HG03558 (cell line): ENCODE measurements at regions not wholly inside any gene's neighbourhood (a gene's known extent, or its start where the extent isn't known, plus 50 kb on each side); places are given as distances from the start of the nearest gene placed in this dataset.

Experiments used
- ATAC-seq: cut with Tn5 transposase; IDR thresholded peaks from one replicate; pipeline ENCODE4 v1.9.1; 2021; ENCODE audit warnings: moderate number of reproducible peaks; ENCODE audit not compliant: unreplicated experiment; ENCODE audit errors: extremely low read depth

DNA sequence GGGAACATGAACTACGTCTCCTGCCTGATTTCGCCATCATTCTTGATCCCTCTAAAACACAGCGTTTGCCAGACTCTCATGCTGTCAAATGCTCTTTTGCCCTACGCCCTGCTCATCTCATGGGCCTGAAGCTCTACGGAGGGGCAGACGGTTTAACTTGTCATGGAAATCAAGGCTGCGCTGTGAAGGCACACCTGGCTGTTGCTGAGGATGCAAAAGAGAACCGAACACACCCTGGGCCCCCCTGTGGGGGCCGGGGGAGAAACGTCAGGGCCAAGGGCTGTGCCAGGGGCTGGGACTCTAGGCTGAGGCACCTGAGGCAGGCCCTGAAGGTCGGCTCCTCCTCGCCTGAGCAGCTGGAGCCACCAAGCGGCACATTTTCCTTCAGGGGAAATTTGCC, 957.2 kb downstream of the BRD1 start:
- ATAC-seq = no peak

DNA sequence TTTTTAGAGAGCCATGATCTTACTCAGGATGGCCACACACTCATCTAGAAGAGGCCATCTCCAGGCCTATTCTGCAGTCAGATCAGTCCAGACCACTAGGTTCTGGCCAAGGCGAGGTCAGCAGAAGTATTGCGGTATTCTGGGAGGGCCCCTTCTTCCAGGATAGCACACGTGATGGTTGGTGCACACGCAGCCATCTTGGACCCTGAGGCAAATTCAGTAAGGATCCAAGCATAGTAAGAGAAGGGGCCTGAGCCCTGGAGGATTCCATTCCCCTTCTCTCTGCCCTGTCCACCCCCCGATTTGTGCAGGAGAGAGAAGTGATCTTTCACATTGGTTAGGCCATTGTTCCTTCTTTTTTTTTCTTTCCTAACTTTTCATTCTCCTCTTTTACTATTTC, 957.9 kb downstream of the BRD1 start:
- no peak for ATAC-seq

DNA sequence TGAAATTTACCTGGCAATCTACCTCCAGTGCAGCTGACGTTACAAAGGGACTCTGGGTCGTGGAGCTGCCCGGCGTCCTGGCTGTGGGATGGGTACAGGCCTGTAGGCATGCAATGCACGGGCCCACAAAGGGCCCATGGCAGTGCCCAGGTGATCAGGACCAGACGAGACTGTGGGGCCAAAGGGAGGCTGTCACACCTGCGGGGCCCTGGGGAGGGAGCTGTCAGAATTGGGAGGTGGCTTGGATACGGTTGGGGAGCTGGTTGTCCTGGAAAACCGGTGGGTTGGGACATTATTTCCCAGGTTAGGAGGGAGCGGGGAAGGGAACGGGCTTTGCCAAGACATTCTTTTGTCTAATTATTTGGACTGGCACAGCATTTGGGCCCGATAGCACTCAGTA, 958.5 kb downstream of the BRD1 start:
- no peak for ATAC-seq

DNA sequence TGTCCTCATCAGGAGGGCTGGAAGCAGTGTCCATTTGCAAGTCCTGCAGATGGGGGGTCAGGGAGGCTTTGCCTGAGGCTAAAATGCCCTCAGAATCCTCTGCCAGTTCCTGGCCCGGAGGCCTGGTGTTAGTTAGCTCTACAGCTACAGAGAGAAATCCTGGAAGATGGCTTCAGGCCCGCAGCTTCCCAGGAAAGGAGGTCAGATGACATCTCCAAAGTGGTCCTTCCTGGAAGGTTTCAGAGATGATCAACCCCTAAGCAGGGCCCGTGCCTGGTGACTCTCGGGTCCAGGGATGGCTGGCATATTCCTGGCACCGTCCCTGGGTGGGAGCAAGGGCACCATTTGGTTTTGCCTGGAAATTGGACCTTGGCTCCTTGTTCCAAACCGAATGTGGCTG, 959.1 kb downstream of the BRD1 start:
- ATAC-seq = no peak

- no peak for ATAC-seq
Measured at GRCh38 chr22:48867891-48868290, 959.8 kb downstream of the BRD1 start.

DNA sequence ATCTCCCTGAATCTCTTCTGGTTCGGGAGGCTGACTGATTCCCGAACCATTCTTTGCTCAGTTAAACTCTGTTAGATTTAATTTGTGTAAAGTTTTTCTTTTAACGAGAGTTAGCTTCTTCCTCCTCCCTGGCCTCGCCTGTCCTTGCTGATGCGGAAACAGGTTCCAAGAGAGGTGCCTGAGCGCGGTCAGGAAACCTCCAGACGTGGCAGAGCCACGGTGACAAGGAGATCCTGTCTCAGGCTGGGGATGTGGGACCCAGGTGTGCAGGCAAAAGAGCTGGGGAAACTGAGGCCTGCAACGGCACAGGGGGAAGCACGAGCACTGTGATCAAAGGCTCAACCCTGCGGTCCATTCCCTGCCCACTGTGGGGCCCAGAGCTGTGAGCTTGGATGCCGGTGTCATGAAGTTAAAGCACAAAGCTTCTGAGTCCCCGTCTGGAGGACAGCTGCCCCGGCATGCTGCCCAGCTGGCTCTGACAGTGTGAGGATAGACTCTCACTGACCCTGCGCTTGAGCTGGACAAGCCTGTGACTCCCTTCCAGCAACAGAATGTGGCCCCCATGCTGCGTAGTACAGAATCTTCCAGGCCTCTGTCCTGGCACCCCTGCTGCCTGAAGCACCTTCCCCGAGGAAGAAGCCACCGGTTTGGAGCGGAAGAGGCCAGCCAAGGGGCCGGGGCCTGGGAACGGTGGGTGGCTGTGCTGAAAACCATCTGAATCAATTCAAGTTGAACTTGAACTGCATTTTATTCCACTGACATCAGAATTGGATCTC, 960.6 kb downstream of the BRD1 start:
- no peak for ATAC-seq

GRCh38 chr22:48864748-48865147, 962.9 kb downstream of the BRD1 start:
- ATAC-seq = no peak

DNA sequence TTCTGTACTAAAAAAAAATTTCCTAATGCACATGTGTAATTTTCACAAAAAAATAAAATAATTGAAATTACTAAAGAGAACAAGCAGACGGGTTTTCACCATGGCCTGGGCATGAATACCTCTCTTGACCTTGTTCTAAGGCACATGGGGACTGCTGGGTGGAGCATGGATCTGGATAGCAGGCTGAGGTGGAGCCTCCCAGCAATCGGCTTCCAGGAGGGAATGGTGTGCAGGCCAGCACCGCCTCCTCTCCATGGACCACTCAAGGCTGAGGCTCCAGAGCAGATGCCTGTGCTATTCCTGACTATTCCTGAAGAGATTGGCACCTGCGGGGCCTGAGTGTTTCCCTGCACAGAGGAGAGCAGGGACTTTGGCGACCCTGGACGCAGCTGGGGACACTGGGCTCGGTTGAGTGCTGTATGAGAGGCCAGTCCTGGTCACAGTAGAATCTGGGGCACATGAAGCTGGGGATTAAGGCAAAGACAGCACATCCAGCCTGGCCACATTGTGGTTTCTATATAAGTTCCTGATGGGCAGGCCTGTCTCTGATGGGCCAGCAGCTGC, 963.6 kb downstream of the BRD1 start:
- no peak for ATAC-seq

DNA sequence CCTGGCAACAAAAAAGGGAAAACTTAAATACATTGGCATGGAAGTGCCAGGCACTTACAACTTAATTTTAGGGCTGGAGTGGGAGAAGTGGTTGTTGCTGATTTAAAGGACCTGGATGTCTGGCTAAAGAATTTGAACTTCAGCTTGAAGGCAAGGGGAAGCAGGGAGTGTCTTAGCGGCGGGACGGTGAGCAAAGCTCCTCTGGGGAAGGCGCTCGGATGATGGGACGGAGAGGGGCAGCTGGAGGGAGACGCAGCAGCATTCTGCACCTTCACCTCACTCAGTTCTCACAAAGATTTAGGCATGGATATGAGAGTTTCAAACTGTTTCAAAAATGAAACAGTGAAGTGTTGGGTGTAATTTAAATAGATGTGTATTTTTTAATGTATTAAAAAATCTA, 967.1 kb downstream of the BRD1 start:
- no peak for ATAC-seq

DNA sequence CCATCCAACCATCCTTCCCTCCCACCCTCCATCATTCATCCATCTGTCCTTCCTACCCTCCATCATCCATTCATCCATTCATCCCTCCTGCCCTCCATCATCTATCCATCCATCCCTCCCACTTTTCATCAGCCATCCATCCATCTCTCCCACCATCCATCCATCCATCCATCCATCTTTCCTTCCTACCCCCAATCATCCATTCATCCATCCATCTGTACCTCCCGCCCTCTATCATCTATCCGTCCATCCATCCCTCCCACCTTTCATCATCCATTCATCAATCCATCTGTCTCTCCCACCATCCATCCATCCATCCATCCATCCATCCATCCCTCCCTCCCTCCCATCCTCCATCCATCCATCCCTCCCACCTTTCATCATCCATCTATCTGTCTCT, 968.8 kb downstream of the BRD1 start:
- no peak for ATAC-seq

DNA sequence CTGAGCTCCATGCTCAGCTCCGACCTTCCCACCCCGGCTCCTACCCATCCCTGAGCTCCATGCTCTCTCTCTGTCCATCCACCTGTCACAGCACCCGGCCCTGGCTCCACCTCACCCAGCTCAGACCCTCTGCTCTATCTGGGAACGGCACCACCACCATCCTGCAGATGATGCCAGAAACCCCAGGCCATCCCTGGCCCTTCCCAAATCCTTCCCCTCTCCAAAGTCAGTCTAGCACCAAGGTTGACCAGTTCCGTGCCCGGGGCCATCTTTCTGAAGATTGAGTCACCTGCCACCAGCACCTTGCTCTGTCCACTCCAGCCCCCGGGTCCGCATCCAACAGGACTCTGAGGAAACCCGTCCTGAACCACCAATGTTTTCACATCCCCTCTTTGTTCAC, 969.6 kb downstream of the BRD1 start:
- ATAC-seq = no peak

GRCh38 chr22:48857202-48857805, 970.4 kb downstream of the BRD1 start:
- ATAC-seq = no peak

GRCh38 chr22:48856308-48856615, 971.4 kb downstream of the BRD1 start:
- ATAC-seq = no peak

GRCh38 chr22:48855593-48856307, 971.9 kb downstream of the BRD1 start:
- ATAC-seq = no peak

DNA sequence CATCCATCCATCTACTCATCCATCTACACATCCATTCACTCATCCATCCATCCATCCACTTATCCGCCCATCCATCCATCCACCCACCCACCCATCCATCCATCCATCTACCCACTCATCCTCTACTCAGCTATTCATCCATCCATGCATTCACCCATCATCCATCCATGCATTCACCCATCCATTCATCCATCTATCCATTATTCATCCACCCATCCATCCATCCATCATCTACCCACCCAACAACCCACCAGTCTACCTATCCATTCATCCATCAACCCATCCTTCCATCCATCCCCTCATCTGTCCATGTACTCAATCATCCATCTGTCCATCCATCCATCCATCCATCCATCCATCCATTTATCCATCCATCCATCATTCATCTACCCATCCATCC, 972.7 kb downstream of the BRD1 start:
- ATAC-seq = no peak

DNA sequence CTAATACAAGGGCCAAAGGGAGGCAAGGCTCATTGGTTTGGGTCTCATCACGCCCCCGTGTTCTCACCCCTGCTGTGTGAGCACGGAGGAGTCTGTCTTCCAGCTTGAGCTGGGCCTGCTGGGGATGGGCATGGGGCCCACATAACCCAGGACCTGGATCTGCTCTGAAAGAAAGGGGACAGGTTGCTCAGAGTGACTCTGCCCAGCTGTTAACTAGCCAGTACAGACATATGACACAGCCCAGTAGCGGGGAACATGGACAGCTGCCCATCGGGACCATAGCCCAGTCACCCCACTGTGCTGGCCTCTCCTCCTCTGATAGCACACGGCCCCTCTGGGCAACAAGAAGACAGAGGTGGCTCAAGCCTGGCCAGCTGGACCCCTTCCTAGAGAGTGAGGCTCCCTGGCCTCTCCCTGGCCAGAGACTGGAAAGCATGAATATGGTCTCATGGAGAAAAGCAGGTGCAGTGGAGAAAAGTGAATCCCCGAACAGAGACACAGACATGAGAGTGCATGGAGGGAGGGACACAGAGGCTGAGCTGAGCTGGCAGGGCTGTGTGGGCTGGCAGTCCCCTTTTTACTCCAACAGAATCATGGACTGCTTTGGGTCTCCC, 973.9 kb downstream of the BRD1 start:
- ATAC-seq = no peak

GRCh38 chr22:48851933-48852549, 975.6 kb downstream of the BRD1 start:
- ATAC-seq = no peak

DNA sequence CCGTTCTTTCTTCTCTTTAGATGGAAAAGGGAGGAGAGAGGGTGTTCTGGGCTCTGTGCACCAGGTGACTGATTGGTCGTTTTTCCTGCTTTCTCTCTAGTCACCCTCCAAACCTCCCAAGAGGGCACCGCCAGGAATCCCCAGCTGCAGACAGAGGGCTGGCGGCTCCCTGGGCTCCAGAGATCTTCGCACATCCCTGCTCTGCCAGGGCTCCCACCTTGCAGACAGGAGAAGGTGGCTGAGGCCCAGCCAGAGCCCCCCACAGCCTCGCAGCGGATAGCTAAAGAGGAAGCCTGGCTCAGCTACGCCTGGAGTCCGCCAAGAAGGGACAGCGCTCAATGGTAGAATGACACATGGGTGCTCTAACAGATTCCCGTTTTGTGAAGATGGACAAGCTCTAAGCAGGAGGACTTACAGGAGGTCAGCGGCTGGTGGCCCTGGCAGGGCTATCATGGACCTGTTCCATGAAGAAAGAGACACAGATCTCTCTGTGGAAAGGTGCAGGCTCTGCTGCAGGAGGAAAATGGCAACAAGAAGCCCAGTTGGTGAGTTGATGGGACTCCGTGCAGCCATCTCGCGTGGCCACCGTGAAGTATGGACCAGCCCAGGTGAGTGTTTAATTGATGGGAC, 976.9 kb downstream of the BRD1 start:
- no peak for ATAC-seq

DNA sequence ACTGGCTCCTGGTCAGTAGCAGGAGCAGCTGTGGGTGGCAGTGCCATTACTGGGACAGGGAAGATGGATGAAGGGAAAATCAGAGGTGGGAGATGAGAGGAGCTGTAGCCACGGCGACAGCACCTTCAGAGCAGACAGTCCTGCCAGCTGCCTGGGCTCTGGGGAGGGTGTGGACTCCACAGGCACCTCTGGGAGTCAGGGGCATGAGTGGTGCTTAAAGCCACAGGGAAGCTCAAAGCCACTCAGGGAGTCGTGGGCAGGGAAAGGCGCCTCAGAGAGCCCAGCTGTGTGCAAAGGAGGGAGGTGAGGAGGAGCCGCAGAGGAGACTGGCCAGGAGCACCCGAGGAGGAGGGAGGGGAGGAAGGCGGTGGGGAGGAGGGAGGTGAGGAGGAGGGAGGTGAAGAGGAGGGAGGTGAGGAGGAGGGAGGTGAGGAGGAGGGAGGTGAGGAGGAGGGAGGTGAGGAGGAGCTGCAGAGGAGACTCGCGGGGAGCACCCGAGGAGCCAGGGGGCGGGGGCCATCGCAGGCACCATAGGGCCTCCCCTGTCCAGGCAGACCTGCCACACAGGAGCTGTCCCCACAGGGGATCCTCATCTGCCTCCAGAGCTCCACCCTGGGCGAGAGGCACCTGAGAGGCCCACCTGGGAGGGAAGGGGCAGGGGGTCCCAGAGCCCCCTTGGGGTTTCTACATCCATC, 977.6 kb downstream of the BRD1 start:
- no peak for ATAC-seq
